GM12878 (cell line): ENCODE measurements at regions not wholly inside any gene's neighbourhood (a gene's known extent, or its start where the extent isn't known, plus 50 kb on each side); places are given as distances from the start of the nearest gene placed in this dataset.

Experiments used
- ATAC-seq: fragments of 200-7000 bp; cut with Tn5 transposase; 3 replicates; pipeline ENCODE4 v1.9.1; 2020; ENCODE audit warnings: mild to moderate bottlenecking, moderate library complexity
- BruUV-seq: library from RNA; stranded (reverse); fragments of 400-500 nt; replicated peaks from 2 replicates; lab custom pipeline; 2021; lab: Mats Ljungman, UMichigan
- CTCF ChIA-PET: fragments of 300-600 bp; sonication (Branson Sonifier 250); formaldehyde crosslinking; extraction: SDS; loops from one replicate; lab custom pipeline; 2021; ENCODE audit warnings: inconsistent platforms; lab: Yijun Ruan, JAX
- POLR2A ChIA-PET: fragments of 350-600 bp; formaldehyde crosslinking; extraction: SDS; loops from one replicate; lab custom pipeline; 2021; ENCODE audit warnings: inconsistent platforms; lab: Charles Lee
- RAD21 ChIA-PET: fragments of 300-600 bp; sonication (Branson Sonifier 250); formaldehyde crosslinking; loops from one replicate; lab custom pipeline; 2023; ENCODE audit warnings: antibody characterized with exemption; ENCODE audit not compliant: unreplicated experiment; lab: Charles Lee
- SMC1A ChIA-PET: fragments of 300-600 bp; sonication (Branson Sonifier 250); formaldehyde crosslinking; loops from one replicate; lab custom pipeline; 2023; ENCODE audit not compliant: unreplicated experiment, uncharacterized antibody; lab: Charles Lee
- DNase-seq: peaks from one replicate; pipeline ENCODE4 v3.0.0-alpha.2; 2011; ENCODE audit warnings: low read depth, low spot score
- FAIRE-seq: peaks from 3 replicates; lab custom pipeline; 2011; peaks lifted over from hg19 to GRCh38; lab: Jason Lieb, UNC
- H2AFZ ChIP-seq: 2 replicates; pipeline ENCODE4 v1.6.0; 2011; ENCODE audit warnings: low read depth, low read length, control low read depth; ENCODE audit not compliant: control insufficient read depth
- H3K27ac ChIP-seq: 2 replicates; pipeline ENCODE4 v1.5.1; 2011; ENCODE audit warnings: control low read depth; ENCODE audit not compliant: control insufficient read depth, insufficient read depth
- H3K27me3 ChIP-seq, 2 experiments: replicated peaks in 1 of 2; 2 replicates each; pipeline versions ENCODE4 v1.6.0 to v1.6.1; 2011; ENCODE audit warnings: low read length in 1 of 2; ENCODE audit not compliant: control insufficient read depth in 2 of 2, insufficient read depth in 2 of 2
- H3K36me3 ChIP-seq, 2 experiments: 2 replicates each; pipeline ENCODE4 v1.5.1; 2011; ENCODE audit warnings: low read length in 1 of 2; ENCODE audit not compliant: control insufficient read depth in 2 of 2, insufficient read depth in 2 of 2
- H3K4me1 ChIP-seq: 2 replicates; pipeline ENCODE4 v1.6.1; 2011; ENCODE audit warnings: mild to moderate bottlenecking, low read length, moderate library complexity, mixed read lengths; ENCODE audit not compliant: control insufficient read depth, insufficient read depth
- H3K4me2 ChIP-seq: 2 replicates; pipeline ENCODE4 v1.6.0; 2011; ENCODE audit warnings: control low read depth; ENCODE audit not compliant: control insufficient read depth, insufficient read depth
- H3K4me3 ChIP-seq: fragments of 200-600 bp; sonication (generic); 2 replicates; pipeline ENCODE4 v1.5.1; 2016
- H3K79me2 ChIP-seq: 2 replicates; pipeline ENCODE4 v1.6.0; 2011; ENCODE audit warnings: low read length; ENCODE audit not compliant: control insufficient read depth, insufficient read depth
- H3K9ac ChIP-seq: 2 replicates; pipeline ENCODE4 v1.8.0; 2011; ENCODE audit warnings: low read length, control low read depth, mixed read lengths; ENCODE audit not compliant: control insufficient read depth, insufficient read depth
- H3K9me3 ChIP-seq: replicated peaks from 3 replicates; pipeline ENCODE4 v1.5.1; 2011; ENCODE audit warnings: mild to moderate bottlenecking, low read length; ENCODE audit not compliant: control insufficient read depth, insufficient read depth
- H4K20me1 ChIP-seq: 2 replicates; pipeline ENCODE4 v1.6.0; 2011; ENCODE audit not compliant: control insufficient read depth, insufficient read depth
- BCL11A ChIP-seq: IDR thresholded peaks from 2 replicates; pipeline ENCODE4 v1.6.1; 2011; ENCODE audit warnings: low read depth, low read length
- CTCF ChIP-seq, 3 experiments: IDR thresholded peaks in 2 of 3; conservative IDR thresholded peaks in 1 of 3; 2 replicates each; pipeline ENCODE4 v1.5.1; 2011; ENCODE audit warnings: low read depth in 3 of 3, low read length in 3 of 3, mild to moderate bottlenecking in 3 of 3, control low read depth in 2 of 3, moderate library complexity in 2 of 3, inconsistent platforms in 1 of 3, mixed read lengths in 1 of 3; ENCODE audit not compliant: control insufficient read depth in 2 of 3, insufficient read depth in 1 of 3; ENCODE audit errors: extremely low read depth in 1 of 3
- E2F8 ChIP-seq: fragments of 450-650 bp; IDR thresholded peaks from 2 replicates; pipeline ENCODE4 v1.6.1; 2018; ENCODE audit warnings: mild to moderate bottlenecking, low read depth, moderate library complexity; ENCODE audit not compliant: partially characterized antibody
- FOXM1 ChIP-seq: IDR thresholded peaks from 2 replicates; pipeline ENCODE4 v1.6.1; 2012; ENCODE audit warnings: low read depth, mild to moderate bottlenecking, inconsistent platforms, low read length, moderate library complexity
- KDM1A ChIP-seq: fragments of 200-600 bp; sonication (generic); IDR thresholded peaks from 2 replicates; pipeline ENCODE4 v1.6.1; 2016; ENCODE audit warnings: borderline replicate concordance
- MEF2B ChIP-seq: fragments of 450-650 bp; IDR thresholded peaks from 2 replicates; pipeline ENCODE4 v1.6.1; 2018; ENCODE audit warnings: mild to moderate bottlenecking, moderate library complexity; ENCODE audit not compliant: partially characterized antibody, poor library complexity, severe bottlenecking
- POLR2AphosphoS5 ChIP-seq: IDR thresholded peaks from 2 replicates; pipeline ENCODE4 v1.6.1; 2011; ENCODE audit warnings: mild to moderate bottlenecking, low read length, inconsistent platforms
- RAD21 ChIP-seq: IDR thresholded peaks from 2 replicates; pipeline ENCODE4 v1.6.1; 2011; ENCODE audit warnings: mild to moderate bottlenecking, low read depth, low read length, moderate library complexity; ENCODE audit not compliant: insufficient read depth
- ZBTB11 ChIP-seq: fragments of 450-650 bp; formaldehyde crosslinking; IDR thresholded peaks from 2 replicates; pipeline ENCODE4 v1.5.0; 2022; ENCODE audit warnings: mild to moderate bottlenecking, missing genetic modification characterization
- ZNF207 ChIP-seq: fragments of 450-650 bp; IDR thresholded peaks from 2 replicates; pipeline ENCODE4 v1.6.1; 2014; ENCODE audit warnings: antibody characterized with exemption, mild to moderate bottlenecking, borderline replicate concordance
- in situ Hi-C: fragments of 300-500 bp; cut with MboI; formaldehyde crosslinking; loops from 9 replicates; pipeline ENCODE4 v1.14.3; 2018; ENCODE audit warnings: mixed read lengths
- intact Hi-C: fragments of 100-400 bp; cut with micrococcal nuclease; formaldehyde crosslinking; loops from one replicate; pipeline ENCODE4 v1.14.2; 2022; ENCODE audit not compliant: unreplicated experiment
- TF ChIP-seq, protein P1 (sequence below): IDR thresholded peaks from 2 replicates; pipeline ENCODE4 v1.6.1; 2011; ENCODE audit warnings: borderline replicate concordance, low read depth, mild to moderate bottlenecking, moderate library complexity, mixed read lengths, low read length; ENCODE audit not compliant: insufficient read depth; ENCODE audit errors: extremely low read length
- TF ChIP-seq, protein P2 (sequence below): IDR thresholded peaks from 2 replicates; pipeline ENCODE4 v1.6.1; 2012; ENCODE audit warnings: low read depth, low read length, improper control_type of control experiment

DNA sequence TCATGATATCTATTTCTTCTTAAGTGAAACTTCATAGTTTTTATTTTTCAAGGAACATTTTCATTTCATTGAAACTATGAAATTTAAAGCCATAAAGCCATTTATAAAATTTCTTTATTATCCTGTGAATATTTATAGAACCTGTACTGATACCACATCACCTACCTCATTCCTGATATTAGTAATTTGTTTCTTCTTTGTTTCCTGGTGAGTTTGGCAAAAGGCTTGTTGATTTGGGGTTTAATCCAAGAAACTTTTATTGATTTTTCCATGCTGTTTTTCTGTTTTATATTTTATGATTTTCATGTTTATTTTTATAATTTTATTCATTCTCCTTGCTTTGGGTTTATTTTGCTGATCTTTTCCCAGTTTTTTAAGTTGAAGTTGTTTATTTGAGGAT lies 669.4 kb downstream of the NXPH1 start:
- DNase-seq, result no peak
- ChIA-PET POLR2A (no interaction called here), CTCF (no interaction called here), RAD21 (no interaction called here), SMC1A (no interaction called here)
- no peaks in the 10 kb centered on the region for H3K27me3 ChIP-seq
- no peak overlapping the region for H3K4me3 ChIP-seq
- H4K20me1 ChIP-seq, result no peaks in the 10 kb centered on the region
- in situ Hi-C loops, result no loop called here
- H3K79me2 ChIP-seq, result no peaks in the 10 kb centered on the region
- no peaks in the 10 kb centered on the region for H3K36me3 ChIP-seq
- no peak overlapping the region for H2AFZ ChIP-seq
- H3K27ac ChIP-seq, result no peak overlapping the region
- H3K4me1 ChIP-seq, result no peaks in the 10 kb centered on the region
- no peak for ATAC-seq
- no peak overlapping the region for H3K4me2 ChIP-seq
- H3K9me3 ChIP-seq, result no peaks in the 10 kb centered on the region
- intact Hi-C loops, result no loop called here
- H3K9ac ChIP-seq, result no peak overlapping the region
- FAIRE-seq, result no peak
- no TSS peak for BruUV-seq
- TF ChIP-seq CTCF (IDR thresholded peaks at IDR 0.05 in 2 of 3, conservative IDR thresholded peaks at IDR 0.05 in 1 of 3; ENCODE audit: control insufficient read depth in 2 of 3, extremely low read depth in 1 of 3, insufficient read depth in 1 of 3, low read depth in 3 of 3, low read length in 3 of 3), result no peak
- TF ChIP-seq POLR2AphosphoS5, result no peak
- TF ChIP-seq RAD21, result no peak
- TF ChIP-seq BCL11A, result no peak
- no peak for TF ChIP-seq E2F8
- TF ChIP-seq MEF2B, result no peak
- TF ChIP-seq, protein P1, sequence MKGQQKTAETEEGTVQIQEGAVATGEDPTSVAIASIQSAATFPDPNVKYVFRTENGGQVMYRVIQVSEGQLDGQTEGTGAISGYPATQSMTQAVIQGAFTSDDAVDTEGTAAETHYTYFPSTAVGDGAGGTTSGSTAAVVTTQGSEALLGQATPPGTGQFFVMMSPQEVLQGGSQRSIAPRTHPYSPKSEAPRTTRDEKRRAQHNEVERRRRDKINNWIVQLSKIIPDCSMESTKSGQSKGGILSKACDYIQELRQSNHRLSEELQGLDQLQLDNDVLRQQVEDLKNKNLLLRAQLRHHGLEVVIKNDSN, result no peak
- no peak for TF ChIP-seq ZBTB11 (CRISPR knock-in tag)
- TF ChIP-seq, protein P2, sequence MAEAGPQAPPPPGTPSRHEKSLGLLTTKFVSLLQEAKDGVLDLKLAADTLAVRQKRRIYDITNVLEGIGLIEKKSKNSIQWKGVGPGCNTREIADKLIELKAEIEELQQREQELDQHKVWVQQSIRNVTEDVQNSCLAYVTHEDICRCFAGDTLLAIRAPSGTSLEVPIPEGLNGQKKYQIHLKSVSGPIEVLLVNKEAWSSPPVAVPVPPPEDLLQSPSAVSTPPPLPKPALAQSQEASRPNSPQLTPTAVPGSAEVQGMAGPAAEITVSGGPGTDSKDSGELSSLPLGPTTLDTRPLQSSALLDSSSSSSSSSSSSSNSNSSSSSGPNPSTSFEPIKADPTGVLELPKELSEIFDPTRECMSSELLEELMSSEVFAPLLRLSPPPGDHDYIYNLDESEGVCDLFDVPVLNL, result no peak
- TF ChIP-seq KDM1A, result no peak
- TF ChIP-seq FOXM1, result no peak
- no peak for TF ChIP-seq ZNF207
